ENCODE measurements at regions not wholly inside any gene's neighbourhood (a gene's known extent, or its start where the extent isn't known, plus 50 kb on each side); places are given as distances from the start of the nearest gene placed in this dataset.

GRCh38 chr5:82728926-82729702, 348.1 kb downstream of the TMEM167A start (continued):
- TF ChIP-seq CHD7 (IDR thresholded peaks at IDR 0.05; ENCODE audit: low read depth, low read length): no peak
- no peak for TF ChIP-seq CAMTA2 (CRISPR knock-in tag; conservative IDR thresholded peaks at IDR 0.05)
- no peak for TF ChIP-seq ZNF282 (CRISPR knock-in tag; IDR thresholded peaks at IDR 0.05)
- no peak for TF ChIP-seq TFAM (CRISPR knock-in tag; conservative IDR thresholded peaks at IDR 0.05)
